Neuron (in vitro differentiated cells): ENCODE measurements at regions not wholly inside any gene's neighbourhood (a gene's known extent, or its start where the extent isn't known, plus 50 kb on each side); places are given as distances from the start of the nearest gene placed in this dataset.
"Not testable (repeated sequence)": the region's sequence is repeated elsewhere in the genome, so short reads cannot be mapped to it uniquely, and the experiment has no call there.

Source experiments
- H2AFZ ChIP-seq: one replicate; pipeline ENCODE4 v1.6.1; 2013; ENCODE audit warnings: low read depth, mild to moderate bottlenecking, inconsistent platforms, low read length, moderate library complexity
- H3K27me3 ChIP-seq: one replicate; pipeline ENCODE4 v1.6.1; 2013; ENCODE audit warnings: low read length; ENCODE audit not compliant: insufficient read depth
- H3K36me3 ChIP-seq: one replicate; pipeline ENCODE4 v1.6.1; 2013; ENCODE audit warnings: low read length; ENCODE audit not compliant: insufficient read depth
- H3K4me1 ChIP-seq: one replicate; pipeline ENCODE4 v1.6.1; 2013; ENCODE audit warnings: low read length; ENCODE audit not compliant: insufficient read depth
- H3K4me3 ChIP-seq: 2 replicates; pipeline ENCODE4 v1.5.1; 2013; ENCODE audit warnings: mild to moderate bottlenecking, low read length, moderate library complexity
- H3K9me3 ChIP-seq: one replicate; pipeline ENCODE4 v1.6.1; 2013; ENCODE audit warnings: low read length

DNA sequence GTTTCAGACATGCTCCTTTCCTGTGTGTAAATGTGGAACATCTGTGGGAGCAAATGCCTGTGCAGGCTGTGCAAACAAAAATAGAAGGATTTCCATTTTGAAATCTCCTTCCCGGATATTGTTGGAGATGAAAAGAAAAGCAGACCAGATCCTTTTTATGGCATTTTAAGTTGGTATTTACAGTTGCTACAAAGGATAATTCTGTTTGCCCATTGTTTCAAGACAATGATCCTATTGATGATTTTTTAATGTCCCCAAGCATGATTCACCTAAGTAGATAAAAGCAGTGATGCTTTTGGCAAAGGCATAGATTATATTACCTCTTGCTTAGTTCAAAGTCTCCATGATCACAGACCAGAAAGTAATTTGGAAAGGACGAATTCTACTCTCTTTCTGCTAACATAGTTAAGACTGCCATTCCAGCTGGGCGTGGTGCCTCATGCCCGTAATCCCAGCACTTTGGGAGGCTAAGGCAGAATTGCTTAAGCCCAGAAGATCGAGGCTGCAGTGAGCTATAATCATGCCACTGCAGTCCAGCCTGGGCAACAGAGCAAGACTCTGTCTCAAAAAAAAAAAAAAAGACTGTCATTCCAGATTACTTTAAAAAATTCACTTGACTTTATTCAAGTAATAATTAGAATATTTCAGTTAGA, 209.6 kb upstream of the SLC39A10 start:
- Histone ChIP-seq H2AFZ (no peak overlapping the region), H3K4me1 (no peaks in the 10 kb centered on the region), H3K4me3 (no peak overlapping the region), H3K9me3 (no peaks in the 10 kb centered on the region), H3K36me3 (no peaks in the 10 kb centered on the region), H3K27me3 (no peaks in the 10 kb centered on the region)

DNA sequence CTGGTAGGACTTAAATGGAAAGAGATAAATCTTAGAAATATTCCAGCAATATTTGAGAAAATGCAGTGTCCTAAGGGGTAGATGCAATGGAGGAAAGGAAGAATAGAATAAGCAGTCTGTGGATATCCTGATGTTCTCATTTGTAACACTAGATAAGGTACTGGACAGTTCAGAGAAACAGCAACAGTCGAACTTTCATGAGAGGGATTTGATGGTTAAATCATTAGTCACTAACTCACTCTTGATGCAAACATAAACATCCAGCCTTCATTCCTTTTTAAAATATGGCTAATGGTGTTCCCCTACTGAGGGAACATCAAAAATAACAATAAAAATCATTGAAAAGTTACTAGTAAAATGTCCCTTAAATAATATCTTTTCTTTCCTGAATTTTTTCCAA, 211.4 kb upstream of the SLC39A10 start:
- H3K4me1 ChIP-seq: no peaks in the 10 kb centered on the region
- no peaks in the 10 kb centered on the region for H3K27me3 ChIP-seq
- H3K4me3 ChIP-seq: no peak overlapping the region
- no peak overlapping the region for H2AFZ ChIP-seq
- H3K9me3 ChIP-seq: no peaks in the 10 kb centered on the region
- H3K36me3 ChIP-seq: no peaks in the 10 kb centered on the region

DNA sequence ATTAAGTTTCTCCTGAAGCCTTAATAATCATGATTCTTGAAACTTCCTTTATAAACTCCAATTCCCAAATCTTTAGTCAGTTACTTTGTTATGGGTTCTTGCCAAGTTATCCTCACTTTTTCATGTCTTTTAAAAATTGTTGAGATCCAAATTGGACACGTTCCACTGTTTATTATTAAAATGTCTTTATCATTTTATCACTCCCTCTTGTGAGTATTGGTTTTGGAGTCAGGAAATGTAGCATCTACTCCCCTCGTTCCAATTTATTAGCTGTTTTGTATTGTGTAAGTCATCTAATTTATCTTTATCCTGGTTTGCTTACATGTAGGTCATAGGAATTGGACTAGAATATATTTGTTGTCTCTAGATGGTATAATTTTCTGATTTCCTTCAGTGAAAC, 213.1 kb upstream of the SLC39A10 start:
- H2AFZ ChIP-seq: no peak overlapping the region
- no peaks in the 10 kb centered on the region for H3K36me3 ChIP-seq
- no peaks in the 10 kb centered on the region for H3K4me1 ChIP-seq
- H3K27me3 ChIP-seq: no peaks in the 10 kb centered on the region
- H3K9me3 ChIP-seq: no peaks in the 10 kb centered on the region
- no peak overlapping the region for H3K4me3 ChIP-seq

DNA sequence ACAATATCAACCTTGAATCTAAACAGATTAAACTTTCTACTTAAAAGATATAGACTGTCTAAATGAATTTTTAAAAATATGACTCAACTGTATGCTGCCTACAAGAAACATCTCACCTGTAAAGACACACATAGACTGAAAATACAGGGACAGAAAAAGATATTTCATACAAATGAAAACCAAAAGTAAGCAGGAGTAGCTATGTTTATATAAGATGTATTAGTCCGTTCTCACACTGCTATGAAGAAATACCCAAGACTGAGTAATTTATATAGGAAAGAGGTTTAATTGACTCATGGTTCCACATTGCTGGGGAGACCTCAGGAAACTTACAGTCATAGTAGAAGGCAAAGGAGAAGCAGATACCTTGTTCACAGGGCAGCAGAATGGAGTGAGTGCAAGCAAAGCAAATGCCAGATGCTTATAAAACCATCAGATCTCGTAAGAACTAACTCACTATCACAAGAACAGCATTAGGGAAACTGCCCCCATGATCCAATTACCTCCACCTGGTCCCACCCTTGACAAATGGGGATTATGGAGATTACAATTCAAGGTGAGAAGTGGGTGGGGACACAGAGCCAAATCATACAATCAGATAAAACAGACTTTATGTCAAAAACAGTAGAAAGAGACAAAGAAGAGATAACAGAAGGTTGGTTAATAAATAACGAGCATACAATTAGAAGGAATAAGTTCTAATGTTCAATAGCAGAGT, 214.4 kb upstream of the SLC39A10 start:
- Histone ChIP-seq H3K36me3 (no peaks in the 10 kb centered on the region), H3K27me3 (no peaks in the 10 kb centered on the region), H3K4me1 (no peaks in the 10 kb centered on the region), H3K4me3 (no peak overlapping the region), H2AFZ (no peak overlapping the region), H3K9me3 (no peaks in the 10 kb centered on the region)

DNA sequence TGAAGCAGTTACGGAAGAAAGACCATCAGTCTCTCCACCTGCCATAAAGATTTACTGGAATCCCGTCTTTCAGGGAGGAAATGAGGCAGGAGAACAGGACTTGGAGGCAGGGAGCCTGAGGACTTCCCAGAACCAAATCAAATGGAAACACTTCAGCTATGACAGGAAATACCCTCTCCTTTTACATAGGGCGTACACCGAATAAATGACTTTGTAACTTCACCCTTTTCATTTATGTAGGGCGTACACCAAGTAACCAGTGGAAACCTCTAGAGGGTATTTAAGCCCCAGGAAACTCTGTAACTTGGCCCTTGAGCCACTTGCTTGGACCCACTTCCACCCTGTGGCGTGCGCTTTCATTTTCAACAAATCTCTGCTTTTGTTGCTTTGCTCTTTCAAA, 218.3 kb upstream of the SLC39A10 start:
- H3K4me1 ChIP-seq: no peaks in the 10 kb centered on the region
- H2AFZ ChIP-seq: no peak overlapping the region
- no peaks in the 10 kb centered on the region for H3K9me3 ChIP-seq
- no peaks in the 10 kb centered on the region for H3K36me3 ChIP-seq
- H3K27me3 ChIP-seq: no peaks in the 10 kb centered on the region
- no peak overlapping the region for H3K4me3 ChIP-seq

DNA sequence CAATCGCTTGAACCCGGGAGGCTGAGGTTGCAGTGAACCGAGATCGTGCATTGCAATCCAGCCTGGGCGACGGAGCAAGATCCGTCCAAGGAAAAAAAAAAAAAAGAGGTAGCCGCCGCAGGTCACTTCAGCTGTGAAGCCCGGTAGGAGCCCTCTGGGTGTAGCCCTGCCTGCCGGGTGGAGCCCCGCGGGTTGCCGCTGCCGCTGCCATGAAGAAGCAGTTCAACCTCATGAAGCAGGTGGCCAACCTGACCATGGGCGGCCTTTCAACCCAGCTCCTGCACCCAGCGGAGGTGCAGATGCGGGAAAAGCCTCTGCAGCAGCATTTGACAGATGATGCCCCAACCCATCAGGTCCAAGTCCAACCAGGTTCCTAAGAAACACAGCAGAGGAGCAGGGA, 219.5 kb upstream of the SLC39A10 start:
- no peaks in the 10 kb centered on the region for H3K9me3 ChIP-seq
- H3K36me3 ChIP-seq: no peaks in the 10 kb centered on the region
- no peak overlapping the region for H2AFZ ChIP-seq
- no peaks in the 10 kb centered on the region for H3K4me1 ChIP-seq
- H3K27me3 ChIP-seq: no peaks in the 10 kb centered on the region
- no peak overlapping the region for H3K4me3 ChIP-seq

DNA sequence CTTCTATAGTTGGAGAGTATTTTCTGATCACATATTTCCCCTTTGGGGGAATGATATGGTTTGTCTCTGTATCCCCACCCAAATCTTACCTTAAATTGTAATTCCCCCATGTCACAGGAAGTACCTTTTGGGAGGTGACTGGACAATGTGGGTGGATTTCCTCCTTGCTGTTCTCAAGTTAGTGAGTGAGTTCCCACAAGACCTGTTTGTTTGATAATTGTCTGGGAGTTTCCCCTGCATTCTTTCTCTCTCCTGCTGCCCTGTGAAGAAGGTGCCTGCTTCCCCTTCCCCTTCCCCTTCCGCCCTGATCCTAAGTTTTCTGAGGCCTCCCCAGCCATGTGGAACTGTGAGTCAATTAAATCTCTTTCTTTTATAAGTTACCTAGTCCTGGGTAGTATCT, 222.7 kb upstream of the SLC39A10 start:
- Histone ChIP-seq H2AFZ (no peak overlapping the region), H3K27me3 (no peaks in the 10 kb centered on the region), H3K4me1 (no peaks in the 10 kb centered on the region), H3K4me3 (no peak overlapping the region), H3K36me3 (no peaks in the 10 kb centered on the region), H3K9me3 (no peaks in the 10 kb centered on the region)

DNA sequence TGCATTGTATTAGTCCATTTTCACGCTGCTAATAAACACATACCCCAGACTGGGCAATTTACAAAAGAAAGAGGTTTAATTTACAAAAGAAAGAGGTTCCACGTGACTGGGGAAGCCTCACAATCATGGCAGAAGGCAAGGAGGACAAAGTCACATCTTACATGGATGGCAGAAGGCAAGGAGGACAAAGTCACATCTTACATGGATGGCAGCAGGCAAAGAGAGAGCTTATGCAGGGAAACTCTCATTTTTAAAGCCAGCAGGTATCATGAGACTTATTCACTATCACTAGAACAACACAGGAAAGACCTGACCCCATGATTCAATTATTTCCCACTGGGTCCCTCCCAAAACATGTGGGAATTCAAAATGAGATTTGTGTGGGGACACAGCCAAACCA, 223.3 kb upstream of the SLC39A10 start:
- H3K4me3 ChIP-seq, H3K36me3 ChIP-seq, H3K9me3 ChIP-seq, H3K4me1 ChIP-seq, H2AFZ ChIP-seq, H3K27me3 ChIP-seq: not testable (repeated sequence)

DNA sequence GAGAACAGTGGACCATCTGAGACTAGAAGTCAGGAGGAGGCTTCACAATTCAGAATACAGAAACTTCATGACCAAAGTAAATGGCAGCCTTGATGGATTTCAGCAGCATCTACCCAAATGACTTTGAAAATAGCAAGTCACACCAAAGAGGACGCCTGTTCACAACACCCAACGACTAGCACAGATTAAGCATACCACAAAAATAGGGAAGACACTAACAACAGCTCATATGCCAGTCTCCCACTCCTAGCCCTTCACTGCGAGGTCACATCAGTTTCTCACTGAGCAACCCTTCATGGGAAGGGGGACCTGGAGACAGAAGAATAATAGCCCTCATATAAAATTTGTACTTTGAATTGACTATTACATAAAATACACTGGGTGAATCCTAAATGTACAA, 228.4 kb upstream of the SLC39A10 start:
- H3K36me3 ChIP-seq: no peaks in the 10 kb centered on the region
- no peaks in the 10 kb centered on the region for H3K9me3 ChIP-seq
- H3K4me3 ChIP-seq: no peak overlapping the region
- no peak overlapping the region for H2AFZ ChIP-seq
- no peaks in the 10 kb centered on the region for H3K27me3 ChIP-seq
- H3K4me1 ChIP-seq: no peaks in the 10 kb centered on the region

DNA sequence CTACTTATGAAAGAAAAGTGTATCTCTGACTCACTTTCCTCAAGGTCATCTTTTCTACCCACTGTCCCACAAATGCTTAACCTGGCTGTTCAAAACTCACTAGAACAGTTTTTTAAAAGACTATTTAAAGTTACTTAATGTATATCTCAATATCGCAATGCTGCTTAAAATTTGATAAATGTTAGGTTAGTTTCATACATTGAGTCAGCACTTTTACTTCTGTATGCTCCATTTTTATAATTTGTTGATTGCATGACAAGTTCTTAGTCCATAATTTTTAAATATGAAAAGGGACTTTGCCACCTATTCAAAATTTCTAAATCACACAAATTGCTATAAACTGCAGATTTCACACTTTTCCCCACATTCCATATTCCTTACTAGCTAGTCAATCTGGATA, 231.7 kb upstream of the SLC39A10 start:
- H3K4me3 ChIP-seq: no peak overlapping the region
- no peaks in the 10 kb centered on the region for H3K9me3 ChIP-seq
- no peaks in the 10 kb centered on the region for H3K4me1 ChIP-seq
- H2AFZ ChIP-seq: no peak overlapping the region
- H3K27me3 ChIP-seq: no peaks in the 10 kb centered on the region
- no peaks in the 10 kb centered on the region for H3K36me3 ChIP-seq

DNA sequence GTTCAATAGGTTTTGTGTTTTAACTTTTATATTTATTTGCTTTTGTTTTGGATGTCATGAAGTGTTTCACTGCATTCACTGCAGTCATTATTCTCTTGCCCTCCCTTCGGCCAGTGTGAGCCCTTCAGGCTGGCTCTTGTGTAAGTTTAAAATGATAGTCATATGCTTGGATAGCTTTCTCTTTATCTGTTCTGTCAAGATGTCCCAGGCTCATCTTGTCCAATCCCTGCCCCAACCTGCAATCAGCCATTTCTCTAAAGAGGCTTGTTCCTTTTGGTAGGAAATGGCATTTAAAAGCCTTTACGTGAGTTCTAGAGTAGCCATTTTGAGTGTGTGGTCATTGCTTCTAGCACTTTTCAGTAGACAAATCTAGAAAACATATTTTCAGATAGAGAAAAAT, 238.0 kb upstream of the SLC39A10 start:
- Histone ChIP-seq H3K4me3 (no peak overlapping the region), H3K36me3 (no peaks in the 10 kb centered on the region), H3K27me3 (no peaks in the 10 kb centered on the region), H3K4me1 (no peaks in the 10 kb centered on the region), H2AFZ (no peak overlapping the region), H3K9me3 (no peaks in the 10 kb centered on the region)

DNA sequence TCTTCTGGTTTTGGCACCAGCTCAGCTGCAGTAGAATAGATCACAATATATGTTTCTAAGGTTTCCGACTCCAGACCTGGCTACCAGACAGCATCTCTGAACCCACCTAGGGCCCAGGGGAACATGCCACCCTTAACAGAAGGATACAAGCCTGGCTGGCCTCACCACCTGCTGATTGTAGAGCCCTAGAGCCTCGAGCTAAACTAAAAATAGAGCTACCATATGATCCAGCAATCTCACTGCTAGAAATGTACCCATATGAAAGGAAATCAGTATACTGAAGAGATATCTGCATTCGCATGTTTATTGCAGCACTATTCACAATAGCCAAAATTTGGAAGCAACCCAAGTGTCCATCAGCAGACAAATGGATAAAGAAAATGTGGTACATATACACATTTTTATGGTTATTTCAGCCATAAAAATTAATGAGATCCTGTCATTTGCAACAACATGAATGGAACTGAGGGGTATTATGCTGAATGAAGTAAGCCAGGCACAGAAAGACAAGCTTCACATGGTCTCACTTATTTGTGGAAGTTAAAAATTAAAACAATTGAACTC, 242.4 kb upstream of the SLC39A10 start:
- Histone ChIP-seq H3K27me3 (no peaks in the 10 kb centered on the region), H3K36me3 (no peaks in the 10 kb centered on the region), H3K9me3 (no peaks in the 10 kb centered on the region), H3K4me1 (no peaks in the 10 kb centered on the region), H2AFZ (no peak overlapping the region), H3K4me3 (no peak overlapping the region)

DNA sequence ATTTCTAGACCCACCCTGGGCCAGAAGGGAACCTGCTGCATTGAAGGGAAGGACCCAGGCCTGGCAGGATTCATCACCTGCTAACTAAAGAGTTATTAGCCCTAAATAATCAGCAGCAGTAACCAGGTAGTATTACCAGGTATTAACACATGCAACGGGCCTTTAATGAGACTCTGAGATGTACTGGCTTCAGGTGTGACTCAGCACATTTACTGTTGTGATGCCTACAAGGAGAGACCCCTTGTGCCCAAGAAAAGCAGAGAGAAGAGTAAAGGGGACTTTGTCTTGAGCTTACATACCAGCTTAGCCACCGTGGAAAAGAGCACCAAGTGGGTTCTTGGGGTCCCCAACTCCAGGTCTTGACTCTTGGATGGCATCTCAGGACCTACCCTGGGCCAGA, 243.1 kb upstream of the SLC39A10 start:
- no peaks in the 10 kb centered on the region for H3K4me1 ChIP-seq
- H3K36me3 ChIP-seq: no peaks in the 10 kb centered on the region
- no peaks in the 10 kb centered on the region for H3K27me3 ChIP-seq
- no peak overlapping the region for H3K4me3 ChIP-seq
- no peaks in the 10 kb centered on the region for H3K9me3 ChIP-seq
- no peak overlapping the region for H2AFZ ChIP-seq

DNA sequence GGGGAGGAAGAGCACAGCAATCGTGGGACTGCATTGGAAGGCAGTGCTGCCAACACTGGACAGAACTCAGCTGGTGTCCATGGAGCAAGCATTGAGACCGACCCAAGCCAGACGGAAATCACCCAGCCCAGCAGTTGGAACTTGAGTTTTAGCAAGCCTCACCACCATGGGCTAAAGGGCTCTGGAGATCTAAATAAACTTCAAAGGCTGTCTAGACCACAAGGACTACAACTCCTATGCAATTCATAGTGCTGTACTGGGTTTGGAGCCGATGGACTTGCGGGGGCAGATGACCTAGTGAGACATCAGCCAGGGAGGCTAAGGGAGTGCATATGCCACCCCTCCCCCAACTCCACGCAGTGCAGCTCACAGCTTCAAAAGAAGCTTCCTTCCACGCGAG, 243.6 kb upstream of the SLC39A10 start:
- Histone ChIP-seq H3K4me3 (no peak overlapping the region), H2AFZ (no peak overlapping the region), H3K36me3 (no peaks in the 10 kb centered on the region), H3K4me1 (no peaks in the 10 kb centered on the region), H3K9me3 (no peaks in the 10 kb centered on the region), H3K27me3 (no peaks in the 10 kb centered on the region)
